Smooth muscle cell (in vitro differentiated cells): ENCODE measurements at regions not wholly inside any gene's neighbourhood (a gene's known extent, or its start where the extent isn't known, plus 50 kb on each side); places are given as distances from the start of the nearest gene placed in this dataset.

Source experiments
- DNase-seq: peaks from one replicate; lab custom pipeline; 2025; ENCODE audit not compliant: unreplicated experiment; lab: John Stamatoyannopoulos, UW
- H2AFZ ChIP-seq: fragments of 200-600 bp; sonication (generic); 2 replicates; pipeline ENCODE4 v1.6.0; 2016; ENCODE audit warnings: antibody characterized with exemption, low read depth, mild to moderate bottlenecking
- H3F3A ChIP-seq: fragments of 200-600 bp; sonication (generic); 2 replicates; pipeline ENCODE4 v1.6.0; 2017; ENCODE audit warnings: antibody characterized with exemption, low read depth
- H3K27ac ChIP-seq: fragments of 200-600 bp; sonication (generic); 2 replicates; pipeline ENCODE4 v1.5.1; 2016; ENCODE audit warnings: low read depth, mild to moderate bottlenecking
- H3K27me3 ChIP-seq: fragments of 200-600 bp; sonication (generic); 2 replicates; pipeline ENCODE4 v1.6.1; 2016; ENCODE audit warnings: low read depth, mild to moderate bottlenecking
- H3K36me3 ChIP-seq: fragments of 200-600 bp; sonication (generic); 2 replicates; pipeline ENCODE4 v1.5.1; 2016; ENCODE audit warnings: low read depth
- H3K4me1 ChIP-seq: fragments of 200-600 bp; sonication (generic); 2 replicates; pipeline ENCODE4 v1.5.1; 2016; ENCODE audit warnings: low read depth
- H3K4me2 ChIP-seq: fragments of 200-600 bp; sonication (generic); 2 replicates; pipeline ENCODE4 v1.6.0; 2016; ENCODE audit warnings: mild to moderate bottlenecking
- H3K4me3 ChIP-seq: fragments of 200-600 bp; sonication (generic); 2 replicates; pipeline ENCODE4 v1.5.1; 2016; ENCODE audit warnings: mild to moderate bottlenecking
- H3K79me2 ChIP-seq: fragments of 200-600 bp; sonication (generic); 2 replicates; pipeline ENCODE4 v1.6.0; 2016; ENCODE audit warnings: low read depth, mild to moderate bottlenecking
- H3K9ac ChIP-seq: fragments of 200-600 bp; sonication (generic); 2 replicates; pipeline ENCODE4 v1.6.0; 2016; ENCODE audit warnings: low read depth
- H3K9me3 ChIP-seq: fragments of 200-600 bp; sonication (generic); replicated peaks from 2 replicates; pipeline ENCODE4 v1.5.1; 2016; ENCODE audit warnings: low read depth
- H4K20me1 ChIP-seq: fragments of 200-600 bp; sonication (generic); 2 replicates; pipeline ENCODE4 v1.6.0; 2016; ENCODE audit warnings: low read depth
- WGBS: methylation state at CpG from one replicate; pipeline ENCODE4 v1.1.7; 2016; ENCODE audit warnings: low lambda C conversion rate; 5-methylcytosine and 5-hydroxymethylcytosine counted together
- TF ChIP-seq, protein P1 (sequence below): fragments of 200-600 bp; sonication (generic); IDR thresholded peaks from 2 replicates; pipeline ENCODE4 v1.5.1; 2017; ENCODE audit warnings: borderline replicate concordance, mild to moderate bottlenecking, antibody characterized with exemption; ENCODE audit not compliant: insufficient read depth, poor library complexity, severe bottlenecking

DNA sequence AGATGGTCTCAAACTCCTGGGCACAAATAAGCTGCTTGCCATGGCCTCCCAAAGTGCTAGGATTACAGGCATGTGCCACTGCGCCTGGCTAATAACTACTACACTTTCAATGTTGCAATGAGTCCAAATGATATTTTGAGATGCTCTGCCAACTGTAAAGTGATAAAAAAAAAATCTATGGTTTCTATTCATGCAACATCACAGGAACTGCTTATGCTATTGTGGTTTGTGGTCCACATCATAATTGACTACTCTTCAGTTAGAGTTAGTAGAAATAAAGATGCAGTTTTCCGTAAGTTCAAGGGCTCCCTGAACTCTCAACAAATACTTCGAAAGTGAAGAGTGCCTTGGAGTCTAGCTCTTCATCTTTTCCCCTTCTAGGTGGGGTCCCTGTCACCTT, 239.4 kb downstream of the C12orf75 start:
- H3K4me1 ChIP-seq, result no peaks in the 10 kb centered on the region
- no peaks in the 10 kb centered on the region for H3F3A ChIP-seq
- H3K27ac ChIP-seq, result no peak overlapping the region
- H3K4me3 ChIP-seq, result no peak overlapping the region
- TF ChIP-seq, protein P1, sequence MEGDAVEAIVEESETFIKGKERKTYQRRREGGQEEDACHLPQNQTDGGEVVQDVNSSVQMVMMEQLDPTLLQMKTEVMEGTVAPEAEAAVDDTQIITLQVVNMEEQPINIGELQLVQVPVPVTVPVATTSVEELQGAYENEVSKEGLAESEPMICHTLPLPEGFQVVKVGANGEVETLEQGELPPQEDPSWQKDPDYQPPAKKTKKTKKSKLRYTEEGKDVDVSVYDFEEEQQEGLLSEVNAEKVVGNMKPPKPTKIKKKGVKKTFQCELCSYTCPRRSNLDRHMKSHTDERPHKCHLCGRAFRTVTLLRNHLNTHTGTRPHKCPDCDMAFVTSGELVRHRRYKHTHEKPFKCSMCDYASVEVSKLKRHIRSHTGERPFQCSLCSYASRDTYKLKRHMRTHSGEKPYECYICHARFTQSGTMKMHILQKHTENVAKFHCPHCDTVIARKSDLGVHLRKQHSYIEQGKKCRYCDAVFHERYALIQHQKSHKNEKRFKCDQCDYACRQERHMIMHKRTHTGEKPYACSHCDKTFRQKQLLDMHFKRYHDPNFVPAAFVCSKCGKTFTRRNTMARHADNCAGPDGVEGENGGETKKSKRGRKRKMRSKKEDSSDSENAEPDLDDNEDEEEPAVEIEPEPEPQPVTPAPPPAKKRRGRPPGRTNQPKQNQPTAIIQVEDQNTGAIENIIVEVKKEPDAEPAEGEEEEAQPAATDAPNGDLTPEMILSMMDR, result no peak
- no peak overlapping the region for H2AFZ ChIP-seq
- DNase-seq, result no peak
- H3K36me3 ChIP-seq, result no peaks in the 10 kb centered on the region
- no peaks in the 10 kb centered on the region for H3K9me3 ChIP-seq
- WGBS, result 97% methylated on average over 3 of the region's 3 CpGs
- H3K9ac ChIP-seq, result no peak overlapping the region
- no peaks in the 10 kb centered on the region for H3K79me2 ChIP-seq
- no peak overlapping the region for H3K4me2 ChIP-seq
- H3K27me3 ChIP-seq, result no peaks in the 10 kb centered on the region
- H4K20me1 ChIP-seq, result no peaks in the 10 kb centered on the region

DNA sequence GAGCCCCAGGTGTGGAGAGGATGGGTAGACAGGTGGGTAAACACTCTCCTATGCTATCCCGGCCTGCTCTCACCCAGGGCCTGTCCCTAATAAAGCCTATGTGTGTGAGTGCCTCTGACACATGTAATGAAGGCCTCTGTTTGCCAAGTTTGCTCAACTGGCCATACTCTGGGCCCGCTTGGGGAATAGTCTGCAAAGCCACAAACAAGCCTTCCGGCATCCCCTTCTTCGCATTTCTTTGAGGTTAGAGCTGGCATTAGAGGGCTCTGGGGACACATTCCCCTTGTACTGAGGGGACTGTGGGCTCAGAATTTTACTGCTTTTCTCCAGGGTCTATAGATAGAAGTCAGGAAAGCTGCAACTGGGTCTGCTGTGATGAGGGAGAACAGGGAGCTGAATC, 240.5 kb downstream of the C12orf75 start:
- H3F3A ChIP-seq, result no peaks in the 10 kb centered on the region
- H3K36me3 ChIP-seq, result no peaks in the 10 kb centered on the region
- H3K9me3 ChIP-seq, result no peaks in the 10 kb centered on the region
- H3K4me2 ChIP-seq, result no peak overlapping the region
- H3K9ac ChIP-seq, result no peak overlapping the region
- 79% methylated on average over 4 of the region's 4 CpGs for WGBS
- no peaks in the 10 kb centered on the region for H3K79me2 ChIP-seq
- H3K4me1 ChIP-seq, result no peaks in the 10 kb centered on the region
- no peaks in the 10 kb centered on the region for H3K27me3 ChIP-seq
- H3K27ac ChIP-seq, result no peak overlapping the region
- no peak overlapping the region for H3K4me3 ChIP-seq
- no peaks in the 10 kb centered on the region for H4K20me1 ChIP-seq
- TF ChIP-seq, protein P1, result no peak
- no peak for DNase-seq
- no peak overlapping the region for H2AFZ ChIP-seq

DNA sequence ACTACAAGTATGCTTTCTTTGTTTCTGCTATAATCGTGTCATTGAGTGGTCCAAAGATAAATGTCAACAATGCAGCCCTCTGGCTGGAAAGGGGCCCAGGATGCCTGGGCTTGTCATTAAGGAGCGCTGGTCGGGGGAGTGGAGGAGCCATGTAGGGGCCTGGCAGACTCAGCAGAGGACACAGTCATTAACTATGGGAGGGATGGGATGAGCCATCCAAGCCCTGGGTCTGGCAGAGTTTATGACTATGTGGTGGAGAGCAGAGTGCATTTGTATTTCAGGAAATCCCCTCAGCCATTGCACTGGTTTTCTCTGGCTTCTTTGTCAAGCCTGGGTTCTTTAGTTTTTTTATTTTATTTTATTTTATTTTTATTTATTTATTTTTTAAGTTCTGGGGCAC, 243.1 kb downstream of the C12orf75 start:
- TF ChIP-seq, protein P1, result no peak
- no peaks in the 10 kb centered on the region for H3K27me3 ChIP-seq
- no peak overlapping the region for H3K9ac ChIP-seq
- 64% methylated on average over 3 of the region's 3 CpGs for WGBS
- H3F3A ChIP-seq, result no peaks in the 10 kb centered on the region
- H4K20me1 ChIP-seq, result no peaks in the 10 kb centered on the region
- H3K4me1 ChIP-seq, result no peaks in the 10 kb centered on the region
- H2AFZ ChIP-seq, result no peak overlapping the region
- no peak overlapping the region for H3K4me3 ChIP-seq
- no peak for DNase-seq
- no peak overlapping the region for H3K27ac ChIP-seq
- H3K79me2 ChIP-seq, result no peaks in the 10 kb centered on the region
- no peaks in the 10 kb centered on the region for H3K9me3 ChIP-seq
- H3K4me2 ChIP-seq, result no peak overlapping the region
- no peaks in the 10 kb centered on the region for H3K36me3 ChIP-seq

DNA sequence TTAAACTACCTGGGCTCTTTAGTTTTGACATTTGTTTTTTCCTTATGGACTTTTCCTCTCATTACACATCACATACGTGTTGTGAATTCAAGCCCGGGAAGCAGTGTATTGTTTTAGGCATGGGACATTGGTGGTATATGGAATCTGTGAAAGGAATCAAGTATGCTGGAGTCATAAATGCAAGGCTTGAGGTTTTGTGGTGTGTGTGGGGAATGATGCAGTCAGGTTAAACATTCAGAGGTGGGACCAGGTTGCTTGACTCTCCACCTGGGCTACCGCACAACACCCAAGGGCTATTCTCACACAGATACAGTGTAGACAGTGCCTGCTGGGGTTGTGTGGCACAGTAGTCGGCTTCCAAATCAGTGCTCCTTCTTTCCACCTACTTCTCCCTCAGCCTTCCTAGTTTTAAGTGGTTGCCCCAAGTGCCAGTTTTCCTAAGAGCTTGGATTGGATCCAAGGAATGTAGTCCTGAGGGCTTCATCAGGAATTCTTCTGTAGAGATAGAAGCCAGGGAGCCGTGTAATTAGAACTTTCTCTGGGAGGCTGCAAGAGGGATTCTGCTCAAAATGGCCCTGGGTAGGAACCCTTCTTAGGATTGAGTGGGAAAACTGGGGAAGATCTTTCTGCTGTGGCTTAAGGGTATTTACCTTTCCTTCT, 243.7 kb downstream of the C12orf75 start:
- WGBS, result 87% methylated on average over 5 of the region's 5 CpGs
- TF ChIP-seq, protein P1, result no peak
- no peaks in the 10 kb centered on the region for H3K79me2 ChIP-seq

More for the DNA sequence above, 243.7 kb downstream of the C12orf75 start:
- Histone ChIP-seq H3K4me1 (no peaks in the 10 kb centered on the region), H3K9me3 (no peaks in the 10 kb centered on the region), H3K9ac (no peak overlapping the region), H3F3A (no peaks in the 10 kb centered on the region), H3K4me2 (no peak overlapping the region), H3K27ac (no peak overlapping the region), H3K4me3 (no peak overlapping the region), H3K27me3 (no peaks in the 10 kb centered on the region), H3K36me3 (no peaks in the 10 kb centered on the region), H4K20me1 (no peaks in the 10 kb centered on the region), H2AFZ (no peak overlapping the region)
- no peak for DNase-seq
